ENCODE measurements at regions not wholly inside any gene's neighbourhood (a gene's known extent, or its start where the extent isn't known, plus 50 kb on each side); places are given as distances from the start of the nearest gene placed in this dataset.
"Not testable (repeated sequence)": the region's sequence is repeated elsewhere in the genome, so short reads cannot be mapped to it uniquely, and the experiment has no call there.

- H3K36me3 ChIP-seq (ENCODE audit: control insufficient read depth, insufficient read depth, low read length), result no peaks in the 10 kb centered on the region
- no peak overlapping the region for H3K4me3 ChIP-seq (ENCODE audit: low read depth, low read length)
- DNase-seq (ENCODE audit: low read depth), result peak; percentile 88
- no peaks in the 10 kb centered on the region for H3K27me3 ChIP-seq (ENCODE audit: control insufficient read depth, insufficient read depth, low read length)
- TF ChIP-seq CTCF (IDR thresholded peaks at IDR 0.05; ENCODE audit: insufficient read depth, low read length, severe bottlenecking), result no peak
- peak; percentile 73 for FAIRE-seq
These were observed 121.9 kb upstream of the TNRC6C start for GRCh38 chr17:77836557-77837041.

- H3K27me3 ChIP-seq (ENCODE audit: control insufficient read depth, insufficient read depth, low read length); FAIRE-seq; H3K36me3 ChIP-seq (ENCODE audit: control insufficient read depth, insufficient read depth, low read length); H3K4me3 ChIP-seq (ENCODE audit: low read depth, low read length); DNase-seq (ENCODE audit: low read depth): not testable (repeated sequence)
These were observed 121.4 kb upstream of the TNRC6C start for GRCh38 chr17:77837072-77837471.

DNA sequence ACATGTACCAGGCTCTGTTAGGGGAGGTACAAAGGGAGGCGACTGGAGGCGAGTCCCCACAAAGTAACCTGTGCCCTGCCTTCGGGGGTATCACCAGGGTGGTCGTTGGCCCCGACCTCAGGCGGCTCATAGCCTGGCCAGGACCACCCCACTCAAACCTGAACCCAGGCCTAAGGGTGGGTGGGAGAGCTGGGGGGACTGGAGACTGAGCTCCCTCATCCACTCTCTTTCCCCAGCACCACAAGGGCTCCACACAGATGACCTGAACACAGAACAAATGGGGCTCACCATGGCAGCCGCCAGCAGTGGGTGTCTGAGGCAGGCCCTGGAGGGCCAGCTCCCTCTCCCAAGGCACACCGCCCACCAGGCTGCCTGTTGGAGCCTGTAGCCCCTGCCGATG, 120.6 kb upstream of the TNRC6C start:
- DNase-seq (ENCODE audit: low read depth), result no peak
- Histone ChIP-seq H3K27me3 (ENCODE audit: control insufficient read depth, insufficient read depth, low read length) (no peaks in the 10 kb centered on the region), H3K4me3 (ENCODE audit: low read depth, low read length) (no peak overlapping the region), H3K36me3 (ENCODE audit: control insufficient read depth, insufficient read depth, low read length) (no peaks in the 10 kb centered on the region)
- no peak for FAIRE-seq
- TF ChIP-seq CTCF (IDR thresholded peaks at IDR 0.05; ENCODE audit: insufficient read depth, low read length, severe bottlenecking), result no peak

DNA sequence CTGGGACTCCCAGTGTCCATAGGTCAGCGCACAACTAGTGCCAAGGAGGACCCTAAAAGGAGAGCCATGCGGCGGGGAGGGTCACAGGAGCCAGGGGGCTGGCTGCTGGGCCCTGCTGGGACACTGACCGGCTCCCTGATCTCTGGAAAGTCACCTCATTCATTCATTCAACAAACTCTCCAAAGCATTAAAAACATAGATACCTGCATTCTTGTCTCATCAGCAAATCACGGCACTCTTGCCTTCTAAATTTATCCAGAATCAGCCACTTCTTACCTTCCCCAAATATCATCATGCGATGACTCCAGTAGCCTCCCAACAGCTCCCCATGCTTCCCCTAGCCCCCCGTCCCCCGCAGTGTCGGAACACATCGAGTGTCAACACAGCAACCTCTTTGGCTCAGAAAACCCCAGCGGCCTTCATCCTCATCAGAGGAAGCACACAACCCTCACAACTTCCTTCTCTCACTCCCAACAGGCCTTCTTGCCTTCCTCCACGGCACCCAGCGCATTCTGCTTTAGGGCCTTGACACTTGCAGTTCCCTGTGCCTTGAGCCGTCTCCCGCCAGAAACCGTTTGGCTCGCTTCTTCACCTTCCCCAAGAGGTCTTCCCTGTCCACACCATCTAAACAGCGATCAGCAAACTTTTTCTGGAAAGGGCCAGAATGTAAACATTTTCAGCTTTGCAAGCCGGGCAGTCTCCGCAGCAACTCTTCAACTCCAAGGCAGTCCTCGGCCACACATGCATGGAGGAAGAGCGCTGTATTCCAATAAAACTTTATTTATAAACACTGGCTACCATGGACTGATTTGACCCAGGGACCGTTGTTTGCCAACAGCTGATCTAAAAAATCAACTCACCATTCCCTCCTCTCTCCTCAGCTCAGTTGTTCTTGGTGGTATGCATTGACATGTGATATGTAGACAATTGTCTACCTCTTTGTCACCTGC, 119.5 kb upstream of the TNRC6C start:
- Histone ChIP-seq H3K36me3 (ENCODE audit: control insufficient read depth, insufficient read depth, low read length) (no peaks in the 10 kb centered on the region), H3K27me3 (ENCODE audit: control insufficient read depth, insufficient read depth, low read length) (no peaks in the 10 kb centered on the region), H3K4me3 (ENCODE audit: low read depth, low read length) (no peak overlapping the region)
- FAIRE-seq, result no peak
- no peak for TF ChIP-seq CTCF (IDR thresholded peaks at IDR 0.05; ENCODE audit: insufficient read depth, low read length, severe bottlenecking)
- no peak for DNase-seq (ENCODE audit: low read depth)

GRCh38 chr17:77839698-77840512, 118.6 kb upstream of the TNRC6C start:
- H3K36me3 ChIP-seq (ENCODE audit: control insufficient read depth, insufficient read depth, low read length), result no peaks in the 10 kb centered on the region
- H3K4me3 ChIP-seq (ENCODE audit: low read depth, low read length), result no peak overlapping the region
- no peak for TF ChIP-seq CTCF (IDR thresholded peaks at IDR 0.05; ENCODE audit: insufficient read depth, low read length, severe bottlenecking)
- H3K27me3 ChIP-seq (ENCODE audit: control insufficient read depth, insufficient read depth, low read length), result no peaks in the 10 kb centered on the region
- DNase-seq (ENCODE audit: low read depth) (no peak), FAIRE-seq (peak; percentile 18)

Data from bronchial epithelial cell (primary cell).